Trophoblast cell (in vitro differentiated cells and primary cell): ENCODE measurements at regions not wholly inside any gene's neighbourhood (a gene's known extent, or its start where the extent isn't known, plus 50 kb on each side); places are given as distances from the start of the nearest gene placed in this dataset.

Experiments
- DNase-seq, 2 donors: peaks; one replicate each; pipeline ENCODE4 v3.0.0-alpha.2; 2016
- H2AFZ ChIP-seq: 2 replicates; pipeline ENCODE4 v1.6.1; 2013; ENCODE audit warnings: low read length, moderate library complexity, mild to moderate bottlenecking; ENCODE audit not compliant: insufficient read depth, poor library complexity
- H2AK5ac ChIP-seq: 2 replicates; pipeline ENCODE4 v1.6.1; 2013; ENCODE audit warnings: mild to moderate bottlenecking, low read length
- H2BK120ac ChIP-seq: 2 replicates; pipeline ENCODE4 v1.6.1; 2013; ENCODE audit warnings: low read length, mild to moderate bottlenecking, moderate library complexity; ENCODE audit not compliant: insufficient read depth, poor library complexity
- H2BK12ac ChIP-seq: 2 replicates; pipeline ENCODE4 v1.6.1; 2013; ENCODE audit warnings: mild to moderate bottlenecking, low read length, moderate library complexity
- H2BK5ac ChIP-seq: 2 replicates; pipeline ENCODE4 v1.6.1; 2013; ENCODE audit warnings: low read length, low read depth, moderate library complexity, mild to moderate bottlenecking; ENCODE audit not compliant: poor library complexity
- H3K14ac ChIP-seq: 2 replicates; pipeline ENCODE4 v1.6.1; 2013; ENCODE audit warnings: mild to moderate bottlenecking, low read length
- H3K18ac ChIP-seq: 2 replicates; pipeline ENCODE4 v1.6.1; 2013; ENCODE audit warnings: mild to moderate bottlenecking, low read length
- H3K23ac ChIP-seq: 2 replicates; pipeline ENCODE4 v1.6.1; 2013; ENCODE audit warnings: low read length
- H3K27ac ChIP-seq: 2 replicates; pipeline ENCODE4 v1.5.1; 2013; ENCODE audit warnings: low read depth, mild to moderate bottlenecking, inconsistent platforms, low read length, moderate library complexity
- H3K27me3 ChIP-seq: 2 replicates; pipeline ENCODE4 v1.6.1; 2013; ENCODE audit warnings: inconsistent platforms, mild to moderate bottlenecking, low read length, moderate library complexity; ENCODE audit not compliant: insufficient read depth
- H3K36me3 ChIP-seq, 2 experiments: 1 replicate in 1 of 2; 2 replicates in 1 of 2; pipeline ENCODE4 v1.6.1; 2013; ENCODE audit warnings: low read length in 2 of 2, mild to moderate bottlenecking in 2 of 2, moderate library complexity in 1 of 2; ENCODE audit not compliant: insufficient read depth in 2 of 2, control insufficient read depth in 1 of 2
- H3K4ac ChIP-seq: 2 replicates; pipeline ENCODE4 v1.6.1; 2013; ENCODE audit warnings: low read depth, mild to moderate bottlenecking, low read length, moderate library complexity
- H3K4me1 ChIP-seq, 2 experiments: 1 replicate in 1 of 2; 2 replicates in 1 of 2; pipeline ENCODE4 v1.6.1; 2013; ENCODE audit warnings: low read length in 2 of 2, mild to moderate bottlenecking in 2 of 2, moderate library complexity in 1 of 2; ENCODE audit not compliant: insufficient read depth in 2 of 2, control insufficient read depth in 1 of 2
- H3K4me2 ChIP-seq: 2 replicates; pipeline ENCODE4 v1.6.1; 2013; ENCODE audit warnings: inconsistent platforms, mild to moderate bottlenecking, low read length, moderate library complexity
- H3K4me3 ChIP-seq: 2 replicates; pipeline ENCODE4 v1.5.1; 2013; ENCODE audit warnings: mild to moderate bottlenecking, low read depth, low read length, inconsistent platforms
- H3K79me1 ChIP-seq: one replicate; pipeline ENCODE4 v1.6.1; 2013; ENCODE audit warnings: low read length
- H3K79me2 ChIP-seq: 2 replicates; pipeline ENCODE4 v1.6.1; 2013; ENCODE audit warnings: low read length, mild to moderate bottlenecking; ENCODE audit not compliant: control insufficient read depth, insufficient read depth, poor library complexity
- H3K9ac ChIP-seq: 2 replicates; pipeline ENCODE4 v1.6.1; 2013; ENCODE audit warnings: mild to moderate bottlenecking, low read length
- H3K9me3 ChIP-seq: 2 replicates; pipeline ENCODE4 v1.6.1; 2013; ENCODE audit warnings: low read depth, mild to moderate bottlenecking, control low read depth, inconsistent platforms, low read length; ENCODE audit not compliant: insufficient read depth
- H4K12ac ChIP-seq: 2 replicates; pipeline ENCODE4 v1.6.1; 2013; ENCODE audit warnings: low read depth, mild to moderate bottlenecking, low read length, moderate library complexity
- H4K8ac ChIP-seq: 2 replicates; pipeline ENCODE4 v1.6.1; 2013; ENCODE audit warnings: low read depth, mild to moderate bottlenecking, low read length, moderate library complexity
- H4K91ac ChIP-seq: one replicate; pipeline ENCODE4 v1.6.1; 2013; ENCODE audit warnings: low read depth, mild to moderate bottlenecking, low read length, moderate library complexity
- WGBS: extraction: QIAGEN DNeasy Blood & Tissue Kit; methylation state at CpG from one replicate; pipeline ENCODE4 v1.1.7; 2013; ENCODE audit warnings: missing lambda C conversion rate; ENCODE audit not compliant: insufficient read length, insufficient coverage; ENCODE audit errors: extremely low coverage; 5-methylcytosine and 5-hydroxymethylcytosine counted together

DNA sequence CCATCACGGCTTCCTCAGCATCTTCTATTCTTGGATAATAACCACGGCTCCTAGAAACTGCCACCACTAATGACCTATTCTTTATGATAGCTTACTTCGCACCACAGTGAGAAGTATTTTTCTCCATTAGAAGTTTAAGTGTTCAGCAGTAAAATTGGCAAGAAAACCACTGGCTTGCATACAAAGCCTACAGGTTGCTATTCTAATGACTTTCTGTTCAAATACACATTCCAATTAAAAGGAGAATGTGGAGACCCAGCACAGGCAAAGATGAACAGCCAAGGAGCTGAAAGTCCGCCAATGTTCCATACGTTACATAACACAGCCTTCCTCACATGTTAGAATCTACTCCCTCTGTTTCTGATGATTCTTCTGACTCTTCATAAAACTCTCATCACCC, 875.0 kb upstream of the PRKX start:
- Histone ChIP-seq H3K27me3 (no peaks in the 10 kb centered on the region), H2AFZ (no peak overlapping the region), H2BK120ac (no peak overlapping the region), H4K12ac (no peak overlapping the region), H3K4me3 (no peak overlapping the region), H3K18ac (no peak overlapping the region), H2BK12ac (no peak overlapping the region), H3K36me3 (no peaks in the 10 kb centered on the region), H3K14ac (no peak overlapping the region), H3K4me2 (no peak overlapping the region), H2BK5ac (no peak overlapping the region), H2AK5ac (no peak overlapping the region), H3K79me1 (no peaks in the 10 kb centered on the region), H3K4me1 (no peaks in the 10 kb centered on the region), H3K23ac (no peak overlapping the region), H3K9ac (no peak overlapping the region), H3K9me3 (no peaks in the 10 kb centered on the region), H4K8ac (no peak overlapping the region), H4K91ac (no peak overlapping the region), H3K4ac (no peak overlapping the region), H3K79me2 (no peaks in the 10 kb centered on the region), H3K27ac (no peak overlapping the region)
- WGBS: no CpG with 5 or more reads among the region's 5 CpGs
- no peak for DNase-seq

- Histone ChIP-seq H3K14ac (no peak overlapping the region), H3K4me3 (no peak overlapping the region), H2BK5ac (no peak overlapping the region), H2AK5ac (no peak overlapping the region), H4K12ac (no peak overlapping the region), H3K36me3 (no peaks in the 10 kb centered on the region), H3K18ac (no peak overlapping the region), H2BK12ac (no peak overlapping the region), H3K23ac (no peak overlapping the region), H3K79me2 (no peaks in the 10 kb centered on the region), H3K9ac (no peak overlapping the region), H3K27ac (no peak overlapping the region), H3K4me1 (no peaks in the 10 kb centered on the region), H4K91ac (no peak overlapping the region), H3K79me1 (no peaks in the 10 kb centered on the region), H4K8ac (no peak overlapping the region), H2AFZ (no peak overlapping the region), H3K4me2 (no peak overlapping the region), H2BK120ac (no peak overlapping the region), H3K27me3 (no peaks in the 10 kb centered on the region), H3K4ac (no peak overlapping the region), H3K9me3 (no peaks in the 10 kb centered on the region)
- no peak for DNase-seq
- WGBS: no CpG with 5 or more reads among the region's 3 CpGs
Observed at GRCh38 chrX:4588056-4588455, 874.6 kb upstream of the PRKX start.

GRCh38 chrX:4579999-4580398, 866.5 kb upstream of the PRKX start:
- Histone ChIP-seq H2AFZ (no peak overlapping the region), H3K9me3 (no peaks in the 10 kb centered on the region), H3K4ac (no peak overlapping the region), H3K79me2 (no peaks in the 10 kb centered on the region), H3K27me3 (no peaks in the 10 kb centered on the region), H2BK5ac (no peak overlapping the region), H3K23ac (no peak overlapping the region), H3K4me3 (no peak overlapping the region), H2BK12ac (no peak overlapping the region), H3K79me1 (no peaks in the 10 kb centered on the region), H3K36me3 (no peaks in the 10 kb centered on the region), H3K14ac (no peak overlapping the region), H3K4me1 (no peaks in the 10 kb centered on the region), H3K27ac (no peak overlapping the region), H3K4me2 (no peak overlapping the region), H4K8ac (no peak overlapping the region), H3K18ac (no peak overlapping the region), H3K9ac (no peak overlapping the region), H4K91ac (no peak overlapping the region), H4K12ac (no peak overlapping the region), H2BK120ac (no peak overlapping the region), H2AK5ac (no peak overlapping the region)
- no CpG with 5 or more reads among the region's 5 CpGs for WGBS
- DNase-seq: no peak

- no peak overlapping the region for H3K27ac ChIP-seq
- no peak overlapping the region for H4K12ac ChIP-seq
- H3K14ac ChIP-seq: no peak overlapping the region
- H2AFZ ChIP-seq: no peak overlapping the region
- no peaks in the 10 kb centered on the region for H3K79me2 ChIP-seq
- no peak overlapping the region for H3K4me3 ChIP-seq
- no peaks in the 10 kb centered on the region for H3K36me3 ChIP-seq
- H2BK5ac ChIP-seq: no peak overlapping the region
- H3K9ac ChIP-seq: no peak overlapping the region
- H3K23ac ChIP-seq: no peak overlapping the region
- no peak overlapping the region for H3K4me2 ChIP-seq
- H3K27me3 ChIP-seq: no peaks in the 10 kb centered on the region
- H2BK120ac ChIP-seq: no peak overlapping the region
- H3K79me1 ChIP-seq: no peaks in the 10 kb centered on the region
- H3K4me1 ChIP-seq: no peaks in the 10 kb centered on the region
- H2BK12ac ChIP-seq: no peak overlapping the region
- no peak for DNase-seq
- no peak overlapping the region for H3K18ac ChIP-seq
- WGBS: no CpG with 5 or more reads among the region's 4 CpGs
- H2AK5ac ChIP-seq: no peak overlapping the region
- no peaks in the 10 kb centered on the region for H3K9me3 ChIP-seq
- no peak overlapping the region for H4K8ac ChIP-seq
- H3K4ac ChIP-seq: no peak overlapping the region
- H4K91ac ChIP-seq: no peak overlapping the region
Observed at GRCh38 chrX:4579480-4579879, 866.0 kb upstream of the PRKX start.

GRCh38 chrX:4572691-4573090, 859.2 kb upstream of the PRKX start:
- Histone ChIP-seq H2AK5ac (no peak overlapping the region), H2BK12ac (no peak overlapping the region), H2AFZ (no peak overlapping the region), H3K14ac (no peak overlapping the region), H3K79me2 (no peaks in the 10 kb centered on the region), H3K36me3 (no peaks in the 10 kb centered on the region), H3K4me3 (no peak overlapping the region), H3K4ac (no peak overlapping the region), H2BK5ac (no peak overlapping the region), H3K4me1 (no peaks in the 10 kb centered on the region), H3K9me3 (no peaks in the 10 kb centered on the region), H2BK120ac (no peak overlapping the region), H4K91ac (no peak overlapping the region), H3K4me2 (no peak overlapping the region), H3K27ac (no peak overlapping the region), H3K79me1 (no peaks in the 10 kb centered on the region), H3K23ac (no peak overlapping the region), H3K27me3 (no peaks in the 10 kb centered on the region), H3K9ac (no peak overlapping the region), H4K12ac (no peak overlapping the region), H4K8ac (no peak overlapping the region), H3K18ac (no peak overlapping the region)
- DNase-seq: no peak
